SK-N-SH treated with all-trans-retinoic acid at 6 μM for 48 hours (cell line): ENCODE measurements at regions not wholly inside any gene's neighbourhood (a gene's known extent, or its start where the extent isn't known, plus 50 kb on each side); places are given as distances from the start of the nearest gene placed in this dataset.
A peak's percentile ranks its signal among the peaks of the same experiment; 100 is the strongest.

Source experiments
- ATAC-seq: fragments of 200-7000 bp; cut with Tn5 transposase; 3 replicates; pipeline ENCODE4 v1.9.1; 2020; ENCODE audit warnings: mild to moderate bottlenecking, moderate library complexity
- ARNTL ChIP-seq: fragments of 450-650 bp; formaldehyde crosslinking; IDR thresholded peaks from 2 replicates; pipeline ENCODE4 v1.5.0; 2020; ENCODE audit warnings: low read depth, mild to moderate bottlenecking, moderate library complexity, borderline replicate concordance
- CREB5 ChIP-seq: fragments of 250-450 bp; sonication (Bioruptor Pico); IDR thresholded peaks from 2 replicates; pipeline ENCODE4 v1.5.1; 2020; ENCODE audit warnings: low read depth, mild to moderate bottlenecking, moderate library complexity
- CSDC2 ChIP-seq: fragments of 250-450 bp; sonication (Bioruptor Pico); IDR thresholded peaks from 2 replicates; pipeline ENCODE4 v1.5.0; 2020; ENCODE audit warnings: mild to moderate bottlenecking, moderate library complexity
- ESRRG ChIP-seq: fragments of 250-450 bp; sonication (Bioruptor Pico); IDR thresholded peaks from 2 replicates; pipeline ENCODE4 v1.6.1; 2021; ENCODE audit warnings: mild to moderate bottlenecking
- GLIS3 ChIP-seq: fragments of 250-450 bp; sonication (Bioruptor Pico); IDR thresholded peaks from 2 replicates; pipeline ENCODE4 v1.5.0; 2020; ENCODE audit warnings: mild to moderate bottlenecking, moderate library complexity
- ISL1 ChIP-seq: fragments of 250-450 bp; sonication (Bioruptor Pico); IDR thresholded peaks from 2 replicates; pipeline ENCODE4 v2.1.2; 2022; ENCODE audit warnings: mild to moderate bottlenecking, moderate library complexity
- OSR1 ChIP-seq: fragments of 250-450 bp; sonication (Bioruptor Pico); IDR thresholded peaks from 2 replicates; pipeline ENCODE4 v1.8.0; 2022; ENCODE audit warnings: moderate library complexity, mild to moderate bottlenecking, inconsistent platforms
- PPARA ChIP-seq: fragments of 250-450 bp; sonication (Bioruptor Pico); IDR thresholded peaks from 2 replicates; pipeline ENCODE4 v1.5.0; 2020; ENCODE audit warnings: mild to moderate bottlenecking, borderline replicate concordance
- RARB ChIP-seq: fragments of 250-450 bp; sonication (Bioruptor Pico); IDR thresholded peaks from 2 replicates; pipeline ENCODE4 v1.8.0; 2021; ENCODE audit warnings: mild to moderate bottlenecking, moderate library complexity
- SNAI2 ChIP-seq: fragments of 250-450 bp; sonication (Bioruptor Pico); IDR thresholded peaks from 2 replicates; pipeline ENCODE4 v1.5.0; 2020; ENCODE audit warnings: mild to moderate bottlenecking, moderate library complexity
- TCF4 ChIP-seq: fragments of 250-450 bp; sonication (Bioruptor Pico); IDR thresholded peaks from 2 replicates; pipeline ENCODE4 v1.8.0; 2021; ENCODE audit warnings: mild to moderate bottlenecking, moderate library complexity, borderline replicate concordance
- TOX ChIP-seq: fragments of 250-450 bp; sonication (Bioruptor Pico); IDR thresholded peaks from 2 replicates; pipeline ENCODE4 v1.8.0; 2021; ENCODE audit warnings: mild to moderate bottlenecking, moderate library complexity, borderline replicate concordance
- ZC3H10 ChIP-seq: fragments of 250-450 bp; sonication (Bioruptor Pico); IDR thresholded peaks from 2 replicates; pipeline ENCODE4 v1.5.1; 2021; ENCODE audit warnings: mild to moderate bottlenecking, moderate library complexity
- ZFP3 ChIP-seq: fragments of 250-450 bp; sonication (Bioruptor Pico); IDR thresholded peaks from 2 replicates; pipeline ENCODE4 v1.5.0; 2020; ENCODE audit warnings: mild to moderate bottlenecking, moderate library complexity
- ZFP30 ChIP-seq: fragments of 450-650 bp; formaldehyde crosslinking; IDR thresholded peaks from 2 replicates; pipeline ENCODE4 v1.5.0; 2022; ENCODE audit warnings: mild to moderate bottlenecking, moderate library complexity
- ZNF70 ChIP-seq: fragments of 450-650 bp; formaldehyde crosslinking; IDR thresholded peaks from 2 replicates; pipeline ENCODE4 v1.5.0; 2020; ENCODE audit warnings: mild to moderate bottlenecking, moderate library complexity
- ZNF8 ChIP-seq: fragments of 450-650 bp; formaldehyde crosslinking; IDR thresholded peaks from 2 replicates; pipeline ENCODE4 v1.5.0; 2020; ENCODE audit warnings: mild to moderate bottlenecking, moderate library complexity
- TF ChIP-seq, protein P1 (sequence below): fragments of 250-450 bp; sonication (Bioruptor Pico); IDR thresholded peaks from 2 replicates; pipeline ENCODE4 v1.5.1; 2021; ENCODE audit warnings: mild to moderate bottlenecking, moderate library complexity
- TF ChIP-seq, protein P2 (sequence below): fragments of 250-450 bp; sonication (Bioruptor Pico); IDR thresholded peaks from 2 replicates; pipeline ENCODE4 v1.8.0; 2020; ENCODE audit warnings: mild to moderate bottlenecking, moderate library complexity, borderline replicate concordance
- TF ChIP-seq, protein P3 (sequence below): fragments of 250-450 bp; sonication (Bioruptor Pico); IDR thresholded peaks from 2 replicates; pipeline ENCODE4 v1.8.0; 2021; ENCODE audit warnings: low read depth, mild to moderate bottlenecking, moderate library complexity, borderline replicate concordance
- TF ChIP-seq, protein P4 (sequence below): fragments of 250-450 bp; sonication (Bioruptor Pico); IDR thresholded peaks from 2 replicates; pipeline ENCODE4 v1.5.0; 2020; ENCODE audit warnings: mild to moderate bottlenecking, moderate library complexity

DNA sequence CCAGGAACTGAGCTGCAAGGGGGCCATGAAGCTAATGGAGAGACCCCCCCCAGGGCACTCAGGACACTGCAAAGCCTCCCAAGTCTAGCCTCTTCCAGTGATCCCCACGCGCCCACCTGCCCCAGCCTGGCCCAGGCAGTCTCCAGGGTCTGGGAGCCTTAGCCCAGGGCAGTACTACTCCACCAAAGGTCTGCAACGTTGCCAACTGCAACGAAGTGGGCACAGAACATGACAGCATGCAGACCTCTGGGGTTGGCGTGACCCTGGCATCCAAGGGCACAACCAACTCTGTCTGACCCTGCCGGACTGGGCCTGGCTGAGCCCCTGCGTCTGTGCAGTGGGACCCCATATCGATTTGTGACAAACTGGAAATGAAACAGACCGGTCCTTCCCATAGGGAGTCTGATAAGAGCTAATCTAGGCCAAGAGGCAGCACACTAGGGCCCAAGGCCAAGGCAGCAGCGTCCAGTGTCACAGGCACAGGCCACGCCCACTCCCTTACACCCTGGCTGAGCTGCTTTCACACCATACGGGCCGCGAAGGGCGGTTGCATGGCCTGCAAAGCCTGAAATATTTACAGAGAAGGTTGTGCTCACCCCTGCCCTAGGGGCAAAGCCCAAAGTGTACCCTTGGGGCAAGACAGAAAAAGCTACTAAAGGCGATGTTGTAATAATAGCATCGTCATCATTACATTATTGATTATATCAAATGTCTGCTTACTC, 76.7 kb downstream of the NCOR2 start:
- TF ChIP-seq ESRRG (CRISPR knock-in tag) = no peak
- no peak for TF ChIP-seq CSDC2 (CRISPR knock-in tag)
- TF ChIP-seq SNAI2 = no peak
- TF ChIP-seq OSR1 (CRISPR knock-in tag) = no peak
- no peak for TF ChIP-seq ZNF70 (CRISPR knock-in tag)
- TF ChIP-seq PPARA (CRISPR knock-in tag) = no peak
- no peak for TF ChIP-seq GLIS3 (CRISPR knock-in tag)
- TF ChIP-seq, protein P1, sequence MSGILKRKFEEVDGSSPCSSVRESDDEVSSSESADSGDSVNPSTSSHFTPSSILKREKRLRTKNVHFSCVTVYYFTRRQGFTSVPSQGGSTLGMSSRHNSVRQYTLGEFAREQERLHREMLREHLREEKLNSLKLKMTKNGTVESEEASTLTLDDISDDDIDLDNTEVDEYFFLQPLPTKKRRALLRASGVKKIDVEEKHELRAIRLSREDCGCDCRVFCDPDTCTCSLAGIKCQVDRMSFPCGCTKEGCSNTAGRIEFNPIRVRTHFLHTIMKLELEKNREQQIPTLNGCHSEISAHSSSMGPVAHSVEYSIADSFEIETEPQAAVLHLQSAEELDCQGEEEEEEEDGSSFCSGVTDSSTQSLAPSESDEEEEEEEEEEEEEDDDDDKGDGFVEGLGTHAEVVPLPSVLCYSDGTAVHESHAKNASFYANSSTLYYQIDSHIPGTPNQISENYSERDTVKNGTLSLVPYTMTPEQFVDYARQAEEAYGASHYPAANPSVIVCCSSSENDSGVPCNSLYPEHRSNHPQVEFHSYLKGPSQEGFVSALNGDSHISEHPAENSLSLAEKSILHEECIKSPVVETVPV (CRISPR knock-in tag) = no peak
- TF ChIP-seq TCF4 (CRISPR knock-in tag) = no peak
- TF ChIP-seq, protein P2, sequence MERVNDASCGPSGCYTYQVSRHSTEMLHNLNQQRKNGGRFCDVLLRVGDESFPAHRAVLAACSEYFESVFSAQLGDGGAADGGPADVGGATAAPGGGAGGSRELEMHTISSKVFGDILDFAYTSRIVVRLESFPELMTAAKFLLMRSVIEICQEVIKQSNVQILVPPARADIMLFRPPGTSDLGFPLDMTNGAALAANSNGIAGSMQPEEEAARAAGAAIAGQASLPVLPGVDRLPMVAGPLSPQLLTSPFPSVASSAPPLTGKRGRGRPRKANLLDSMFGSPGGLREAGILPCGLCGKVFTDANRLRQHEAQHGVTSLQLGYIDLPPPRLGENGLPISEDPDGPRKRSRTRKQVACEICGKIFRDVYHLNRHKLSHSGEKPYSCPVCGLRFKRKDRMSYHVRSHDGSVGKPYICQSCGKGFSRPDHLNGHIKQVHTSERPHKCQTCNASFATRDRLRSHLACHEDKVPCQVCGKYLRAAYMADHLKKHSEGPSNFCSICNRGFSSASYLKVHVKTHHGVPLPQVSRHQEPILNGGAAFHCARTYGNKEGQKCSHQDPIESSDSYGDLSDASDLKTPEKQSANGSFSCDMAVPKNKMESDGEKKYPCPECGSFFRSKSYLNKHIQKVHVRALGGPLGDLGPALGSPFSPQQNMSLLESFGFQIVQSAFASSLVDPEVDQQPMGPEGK = no peak
- TF ChIP-seq TOX (CRISPR knock-in tag) = no peak
- no peak for TF ChIP-seq ZC3H10 (CRISPR knock-in tag)
- TF ChIP-seq ZFP30 (CRISPR knock-in tag) = no peak
- TF ChIP-seq ISL1 (CRISPR knock-in tag) = no peak
- TF ChIP-seq, protein P3, sequence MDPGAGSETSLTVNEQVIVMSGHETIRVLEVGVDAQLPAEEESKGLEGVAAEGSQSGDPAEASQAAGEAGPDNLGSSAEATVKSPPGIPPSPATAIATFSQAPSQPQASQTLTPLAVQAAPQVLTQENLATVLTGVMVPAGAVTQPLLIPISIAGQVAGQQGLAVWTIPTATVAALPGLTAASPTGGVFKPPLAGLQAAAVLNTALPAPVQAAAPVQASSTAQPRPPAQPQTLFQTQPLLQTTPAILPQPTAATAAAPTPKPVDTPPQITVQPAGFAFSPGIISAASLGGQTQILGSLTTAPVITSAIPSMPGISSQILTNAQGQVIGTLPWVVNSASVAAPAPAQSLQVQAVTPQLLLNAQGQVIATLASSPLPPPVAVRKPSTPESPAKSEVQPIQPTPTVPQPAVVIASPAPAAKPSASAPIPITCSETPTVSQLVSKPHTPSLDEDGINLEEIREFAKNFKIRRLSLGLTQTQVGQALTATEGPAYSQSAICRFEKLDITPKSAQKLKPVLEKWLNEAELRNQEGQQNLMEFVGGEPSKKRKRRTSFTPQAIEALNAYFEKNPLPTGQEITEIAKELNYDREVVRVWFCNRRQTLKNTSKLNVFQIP (CRISPR knock-in tag) = no peak
- no peak for TF ChIP-seq ARNTL (CRISPR knock-in tag)
- TF ChIP-seq ZFP3 (CRISPR knock-in tag) = no peak
- TF ChIP-seq, protein P4, sequence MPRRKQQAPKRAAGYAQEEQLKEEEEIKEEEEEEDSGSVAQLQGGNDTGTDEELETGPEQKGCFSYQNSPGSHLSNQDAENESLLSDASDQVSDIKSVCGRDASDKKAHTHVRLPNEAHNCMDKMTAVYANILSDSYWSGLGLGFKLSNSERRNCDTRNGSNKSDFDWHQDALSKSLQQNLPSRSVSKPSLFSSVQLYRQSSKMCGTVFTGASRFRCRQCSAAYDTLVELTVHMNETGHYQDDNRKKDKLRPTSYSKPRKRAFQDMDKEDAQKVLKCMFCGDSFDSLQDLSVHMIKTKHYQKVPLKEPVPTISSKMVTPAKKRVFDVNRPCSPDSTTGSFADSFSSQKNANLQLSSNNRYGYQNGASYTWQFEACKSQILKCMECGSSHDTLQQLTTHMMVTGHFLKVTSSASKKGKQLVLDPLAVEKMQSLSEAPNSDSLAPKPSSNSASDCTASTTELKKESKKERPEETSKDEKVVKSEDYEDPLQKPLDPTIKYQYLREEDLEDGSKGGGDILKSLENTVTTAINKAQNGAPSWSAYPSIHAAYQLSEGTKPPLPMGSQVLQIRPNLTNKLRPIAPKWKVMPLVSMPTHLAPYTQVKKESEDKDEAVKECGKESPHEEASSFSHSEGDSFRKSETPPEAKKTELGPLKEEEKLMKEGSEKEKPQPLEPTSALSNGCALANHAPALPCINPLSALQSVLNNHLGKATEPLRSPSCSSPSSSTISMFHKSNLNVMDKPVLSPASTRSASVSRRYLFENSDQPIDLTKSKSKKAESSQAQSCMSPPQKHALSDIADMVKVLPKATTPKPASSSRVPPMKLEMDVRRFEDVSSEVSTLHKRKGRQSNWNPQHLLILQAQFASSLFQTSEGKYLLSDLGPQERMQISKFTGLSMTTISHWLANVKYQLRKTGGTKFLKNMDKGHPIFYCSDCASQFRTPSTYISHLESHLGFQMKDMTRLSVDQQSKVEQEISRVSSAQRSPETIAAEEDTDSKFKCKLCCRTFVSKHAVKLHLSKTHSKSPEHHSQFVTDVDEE (CRISPR knock-in tag) = no peak
- no peak for TF ChIP-seq ZNF8 (CRISPR knock-in tag)
- no peak for TF ChIP-seq CREB5 (CRISPR knock-in tag)
- peak; percentile 28; the same call in 1 of the 3 replicates for ATAC-seq

GRCh38 chr12:124489915-124490583, 77.4 kb downstream of the NCOR2 start:
- ATAC-seq = no peak
- TF ChIP-seq CREB5 (CRISPR knock-in tag) (no peak), CSDC2 (CRISPR knock-in tag) (no peak), ZNF8 (CRISPR knock-in tag) (no peak), RARB (CRISPR knock-in tag) (no peak), ZFP30 (CRISPR knock-in tag) (no peak), OSR1 (CRISPR knock-in tag) (no peak), PPARA (CRISPR knock-in tag) (no peak), TCF4 (CRISPR knock-in tag) (no peak), ZC3H10 (CRISPR knock-in tag) (no peak), GLIS3 (CRISPR knock-in tag) (no peak), ZFP3 (CRISPR knock-in tag) (no peak)
